GM12878 (cell line): ENCODE measurements at regions not wholly inside any gene's neighbourhood (a gene's known extent, or its start where the extent isn't known, plus 50 kb on each side); places are given as distances from the start of the nearest gene placed in this dataset.

Experiments used
- ATAC-seq: fragments of 200-7000 bp; cut with Tn5 transposase; 3 replicates; pipeline ENCODE4 v1.9.1; 2020; ENCODE audit warnings: mild to moderate bottlenecking, moderate library complexity
- BruUV-seq: library from RNA; stranded (reverse); fragments of 400-500 nt; replicated peaks from 2 replicates; lab custom pipeline; 2021; lab: Mats Ljungman, UMichigan
- CTCF ChIA-PET: fragments of 300-600 bp; sonication (Branson Sonifier 250); formaldehyde crosslinking; extraction: SDS; loops from one replicate; lab custom pipeline; 2021; ENCODE audit warnings: inconsistent platforms; lab: Yijun Ruan, JAX
- POLR2A ChIA-PET: fragments of 350-600 bp; formaldehyde crosslinking; extraction: SDS; loops from one replicate; lab custom pipeline; 2021; ENCODE audit warnings: inconsistent platforms; lab: Charles Lee
- RAD21 ChIA-PET: fragments of 300-600 bp; sonication (Branson Sonifier 250); formaldehyde crosslinking; loops from one replicate; lab custom pipeline; 2023; ENCODE audit warnings: antibody characterized with exemption; ENCODE audit not compliant: unreplicated experiment; lab: Charles Lee
- SMC1A ChIA-PET: fragments of 300-600 bp; sonication (Branson Sonifier 250); formaldehyde crosslinking; loops from one replicate; lab custom pipeline; 2023; ENCODE audit not compliant: unreplicated experiment, uncharacterized antibody; lab: Charles Lee
- DNase-seq: peaks from one replicate; pipeline ENCODE4 v3.0.0-alpha.2; 2011; ENCODE audit warnings: low read depth, low spot score
- FAIRE-seq: peaks from 3 replicates; lab custom pipeline; 2011; peaks lifted over from hg19 to GRCh38; lab: Jason Lieb, UNC
- H2AFZ ChIP-seq: 2 replicates; pipeline ENCODE4 v1.6.0; 2011; ENCODE audit warnings: low read depth, low read length, control low read depth; ENCODE audit not compliant: control insufficient read depth
- H3K27ac ChIP-seq: 2 replicates; pipeline ENCODE4 v1.5.1; 2011; ENCODE audit warnings: control low read depth; ENCODE audit not compliant: control insufficient read depth, insufficient read depth
- H3K27me3 ChIP-seq, 2 experiments: replicated peaks in 1 of 2; 2 replicates each; pipeline versions ENCODE4 v1.6.0 to v1.6.1; 2011; ENCODE audit warnings: low read length in 1 of 2; ENCODE audit not compliant: control insufficient read depth in 2 of 2, insufficient read depth in 2 of 2
- H3K36me3 ChIP-seq, 2 experiments: 2 replicates each; pipeline ENCODE4 v1.5.1; 2011; ENCODE audit warnings: low read length in 1 of 2; ENCODE audit not compliant: control insufficient read depth in 2 of 2, insufficient read depth in 2 of 2
- H3K4me1 ChIP-seq: 2 replicates; pipeline ENCODE4 v1.6.1; 2011; ENCODE audit warnings: mild to moderate bottlenecking, low read length, moderate library complexity, mixed read lengths; ENCODE audit not compliant: control insufficient read depth, insufficient read depth
- H3K4me2 ChIP-seq: 2 replicates; pipeline ENCODE4 v1.6.0; 2011; ENCODE audit warnings: control low read depth; ENCODE audit not compliant: control insufficient read depth, insufficient read depth
- H3K4me3 ChIP-seq: fragments of 200-600 bp; sonication (generic); 2 replicates; pipeline ENCODE4 v1.5.1; 2016
- H3K79me2 ChIP-seq: 2 replicates; pipeline ENCODE4 v1.6.0; 2011; ENCODE audit warnings: low read length; ENCODE audit not compliant: control insufficient read depth, insufficient read depth
- H3K9ac ChIP-seq: 2 replicates; pipeline ENCODE4 v1.8.0; 2011; ENCODE audit warnings: low read length, control low read depth, mixed read lengths; ENCODE audit not compliant: control insufficient read depth, insufficient read depth
- H3K9me3 ChIP-seq: replicated peaks from 3 replicates; pipeline ENCODE4 v1.5.1; 2011; ENCODE audit warnings: mild to moderate bottlenecking, low read length; ENCODE audit not compliant: control insufficient read depth, insufficient read depth
- H4K20me1 ChIP-seq: 2 replicates; pipeline ENCODE4 v1.6.0; 2011; ENCODE audit not compliant: control insufficient read depth, insufficient read depth
- BACH1 ChIP-seq: fragments of 450-650 bp; IDR thresholded peaks from 2 replicates; pipeline ENCODE4 v1.6.1; 2017; ENCODE audit warnings: mild to moderate bottlenecking, borderline replicate concordance
- CTCF ChIP-seq, 3 experiments: IDR thresholded peaks in 2 of 3; conservative IDR thresholded peaks in 1 of 3; 2 replicates each; pipeline ENCODE4 v1.5.1; 2011; ENCODE audit warnings: low read depth in 3 of 3, low read length in 3 of 3, mild to moderate bottlenecking in 3 of 3, control low read depth in 2 of 3, moderate library complexity in 2 of 3, inconsistent platforms in 1 of 3, mixed read lengths in 1 of 3; ENCODE audit not compliant: control insufficient read depth in 2 of 3, insufficient read depth in 1 of 3; ENCODE audit errors: extremely low read depth in 1 of 3
- NR2C1 ChIP-seq: fragments of 450-650 bp; IDR thresholded peaks from 2 replicates; pipeline ENCODE4 v1.6.1; 2017; ENCODE audit warnings: antibody characterized with exemption, mild to moderate bottlenecking, moderate library complexity
- WGBS: methylation state at CpG from one replicate; pipeline ENCODE4 v1.1.6; 2016; ENCODE audit warnings: low lambda C conversion rate; ENCODE audit not compliant: insufficient replicate concordance, insufficient coverage; ENCODE audit errors: missing lambda C conversion rate; 5-methylcytosine and 5-hydroxymethylcytosine counted together
- in situ Hi-C: fragments of 300-500 bp; cut with MboI; formaldehyde crosslinking; loops from 9 replicates; pipeline ENCODE4 v1.14.3; 2018; ENCODE audit warnings: mixed read lengths
- intact Hi-C: fragments of 100-400 bp; cut with micrococcal nuclease; formaldehyde crosslinking; loops from one replicate; pipeline ENCODE4 v1.14.2; 2022; ENCODE audit not compliant: unreplicated experiment

- no peak for TF ChIP-seq CTCF (IDR thresholded peaks at IDR 0.05 in 2 of 3, conservative IDR thresholded peaks at IDR 0.05 in 1 of 3; ENCODE audit: control insufficient read depth in 2 of 3, extremely low read depth in 1 of 3, insufficient read depth in 1 of 3, low read depth in 3 of 3, low read length in 3 of 3)
- TF ChIP-seq NR2C1: no peak
- no peak for TF ChIP-seq BACH1
- ChIA-PET SMC1A (interaction anchor here (0.6 kb wide), 2 partner anchors 176 to 475 kb away, joined by 3 read pairs; no protein-coding TSS in a partner anchor), RAD21 (no interaction called here), CTCF (interaction anchor here (0.6 to 1.5 kb wide), 2 partner anchors 8 to 12 kb away, joined by 3 to 4 read pairs; no protein-coding TSS in a partner anchor), POLR2A (interaction anchor here (0.5 kb wide), 1 partner anchor 346 kb away, joined by 3 read pairs; no protein-coding TSS in a partner anchor)
- Histone ChIP-seq H3K4me2 (no peak overlapping the region), H3K9ac (no peak overlapping the region), H3K4me1 (peaks cover 4% of the 10 kb centered on the region), H3K27ac (no peak overlapping the region), H3K36me3 (no peaks in the 10 kb centered on the region), H3K27me3 (no peaks in the 10 kb centered on the region), H3K4me3 (no peak overlapping the region), H2AFZ (no peak overlapping the region), H4K20me1 (no peaks in the 10 kb centered on the region), H3K9me3 (no peaks in the 10 kb centered on the region), H3K79me2 (no peaks in the 10 kb centered on the region; the same call in 1 of the 2 replicates)
- no TSS peak for BruUV-seq
- no peak for FAIRE-seq
- WGBS: 77% methylated on average over 11 of the region's 11 CpGs
- ATAC-seq: no peak
- in situ Hi-C loops (no loop called here), intact Hi-C loops (loop anchor here (10.0 kb wide), 1 partner anchor 706 kb away; the partner anchor contains the start of genes FAM120A and FAM120AOS)
- no peak for DNase-seq
Observed at GRCh38 chr9:94160594-94161501, 76.6 kb downstream of the PTPDC1 start.
